ENCODE measurements at regions not wholly inside any gene's neighbourhood (a gene's known extent, or its start where the extent isn't known, plus 50 kb on each side); places are given as distances from the start of the nearest gene placed in this dataset.
"Not testable (repeated sequence)": the region's sequence is repeated elsewhere in the genome, so short reads cannot be mapped to it uniquely, and the experiment has no call there.

DNA sequence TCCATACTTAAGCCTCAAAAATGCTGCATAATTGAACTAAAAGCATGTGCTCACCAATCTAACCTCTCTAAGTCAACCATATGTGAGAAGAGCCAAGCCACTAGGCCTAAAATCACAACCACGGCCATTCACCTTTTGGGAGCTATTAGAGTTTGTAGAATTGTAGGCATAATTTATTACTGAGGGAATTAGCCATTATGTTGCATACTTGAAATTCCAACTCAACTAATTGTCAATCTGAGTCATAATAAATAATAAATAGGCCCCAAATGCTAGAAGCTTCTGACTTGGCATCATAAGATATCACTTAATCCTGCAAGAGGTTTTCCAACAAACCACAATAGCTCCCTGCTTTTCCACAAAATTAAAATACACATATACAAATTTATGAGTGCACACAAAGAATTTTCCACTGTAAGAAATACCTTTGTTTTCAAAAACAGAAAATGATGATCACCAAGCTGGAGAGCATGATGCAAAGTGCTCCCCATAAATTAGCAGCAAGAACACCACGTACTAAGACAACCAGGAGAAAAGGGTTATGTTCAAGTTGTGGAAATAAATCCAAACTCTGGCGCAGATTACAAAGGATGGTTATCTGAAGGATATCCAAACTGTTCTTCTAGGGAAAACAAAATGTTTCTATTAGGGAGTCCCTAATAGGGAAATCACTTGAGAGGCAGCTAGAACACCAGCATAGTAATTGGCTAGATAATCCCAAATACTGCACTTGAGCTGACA, 250.0 kb upstream of the SLC30A5 start:
- FAIRE-seq (no peak), DNase-seq (ENCODE audit: low spot score) (no peak)

DNA sequence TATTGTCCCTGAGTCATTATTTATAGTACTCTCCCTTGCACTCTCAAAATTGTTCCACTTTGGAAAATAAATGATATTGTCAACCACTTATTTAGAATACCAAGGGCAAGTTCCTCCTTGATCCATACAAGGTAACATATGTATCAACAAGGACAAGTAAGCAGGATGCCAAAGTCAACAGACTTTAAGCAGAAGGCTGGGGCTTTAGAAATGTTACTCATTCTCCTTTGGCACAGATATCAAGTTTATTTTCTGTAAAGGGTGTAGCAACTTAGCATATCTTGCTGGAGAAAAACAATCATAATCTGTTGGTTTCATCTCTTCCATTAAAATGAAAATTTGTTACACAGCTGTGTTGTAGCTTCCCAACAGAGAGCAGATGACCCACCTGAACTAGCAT, 248.7 kb upstream of the SLC30A5 start:
- FAIRE-seq, result no peak
- DNase-seq (ENCODE audit: low spot score), result no peak

DNA sequence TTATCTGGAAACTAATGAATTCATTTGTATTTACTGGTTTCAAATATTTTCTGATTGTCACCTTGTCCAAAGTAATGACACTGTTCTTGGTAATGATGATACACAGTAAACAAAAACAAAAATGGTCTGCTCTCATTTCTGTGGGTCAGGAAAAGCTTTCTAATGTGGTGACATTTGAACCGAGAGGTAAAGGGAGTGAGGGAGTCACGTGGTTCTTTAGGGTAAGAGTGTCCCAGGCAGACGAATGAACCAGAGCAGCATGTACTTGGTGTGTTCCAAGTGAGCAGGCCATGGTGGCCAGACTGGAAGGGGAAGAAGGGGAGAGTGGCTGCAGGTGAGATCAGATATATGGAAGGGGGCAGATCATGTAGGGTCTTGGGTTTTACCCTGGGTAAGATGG, 247.0 kb upstream of the SLC30A5 start:
- DNase-seq (ENCODE audit: low spot score), result no peak

DNA sequence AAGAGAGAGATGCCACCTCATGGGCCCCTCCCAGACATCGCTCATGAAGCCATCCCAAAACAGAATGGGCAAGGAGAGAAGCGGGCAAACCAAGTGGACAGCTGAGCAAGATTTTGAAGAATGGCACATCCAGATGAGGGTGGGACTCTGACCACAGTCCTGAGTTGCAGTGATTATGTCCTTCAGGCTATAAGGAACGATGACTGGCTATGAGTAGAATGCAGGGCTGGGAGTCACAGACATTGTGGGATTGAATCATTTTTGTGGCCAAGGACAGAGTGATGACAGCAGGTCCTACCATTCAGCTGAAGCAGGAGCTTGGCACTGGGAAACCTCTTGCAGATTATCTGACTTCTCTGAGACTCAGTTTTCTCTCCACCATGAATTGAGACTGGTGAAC, 245.7 kb upstream of the SLC30A5 start:
- no peak for FAIRE-seq
- no peak for DNase-seq (ENCODE audit: low spot score)

More for the DNA sequence above, 247.0 kb upstream of the SLC30A5 start:
- no peak for FAIRE-seq

DNA sequence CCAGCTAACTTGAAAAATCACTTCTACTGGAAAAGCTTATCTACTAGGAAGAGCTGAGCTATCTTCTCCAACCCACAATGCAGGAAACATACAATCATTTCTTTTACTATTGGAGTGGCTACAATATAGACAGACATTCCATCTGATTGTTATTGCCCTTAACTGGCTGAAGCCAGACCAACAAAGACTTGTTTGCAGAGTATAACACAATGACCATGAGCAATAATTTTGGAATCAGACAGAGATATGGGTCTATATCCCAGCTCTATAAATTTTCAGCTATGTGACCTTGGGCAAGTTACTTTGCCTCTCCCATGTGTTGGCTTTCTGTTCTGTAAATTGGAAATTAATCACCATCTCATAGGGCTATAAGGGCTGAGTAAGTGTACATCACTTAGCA, 244.7 kb upstream of the SLC30A5 start:
- FAIRE-seq, result no peak
- DNase-seq (ENCODE audit: low spot score), result no peak

DNA sequence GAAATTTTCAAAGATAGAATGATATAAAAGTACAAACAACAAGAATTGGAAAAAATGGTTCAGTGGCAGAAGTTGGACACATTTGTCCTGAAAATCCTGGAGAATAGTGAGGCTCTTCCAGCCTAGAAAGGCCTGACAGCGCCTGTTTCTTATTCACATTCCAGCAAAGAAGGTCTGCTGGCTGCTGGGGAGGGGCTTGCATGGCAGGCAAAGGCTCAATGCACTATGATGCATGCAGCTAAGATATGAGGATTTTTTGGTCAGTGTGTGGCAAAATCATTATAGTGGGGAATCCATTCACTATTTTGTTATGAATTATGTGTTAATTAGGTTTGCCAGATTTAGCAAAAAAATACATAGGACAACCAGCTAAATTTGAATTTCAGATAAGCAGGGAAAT, 243.9 kb upstream of the SLC30A5 start:
- FAIRE-seq, result no peak
- no peak for DNase-seq (ENCODE audit: low spot score)

DNA sequence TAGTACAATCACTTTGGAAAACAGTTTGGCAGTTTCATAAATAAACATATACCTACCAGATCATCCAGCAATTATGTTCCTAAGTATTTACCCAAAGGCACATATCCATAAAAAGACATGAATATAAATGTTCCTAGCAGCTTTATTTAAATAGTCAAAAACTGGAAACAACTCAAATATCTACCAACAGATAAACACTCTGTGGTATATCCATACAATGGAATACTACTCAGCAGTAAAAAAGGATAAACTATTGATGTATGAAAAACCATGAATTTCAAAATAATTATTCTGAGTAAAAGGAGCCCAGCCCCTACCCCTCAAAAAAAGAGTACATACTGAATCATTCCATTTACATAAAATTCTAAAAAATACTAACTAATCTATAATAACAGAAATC, 232.7 kb upstream of the SLC30A5 start:
- FAIRE-seq, result no peak
- DNase-seq (ENCODE audit: low spot score), result no peak

DNA sequence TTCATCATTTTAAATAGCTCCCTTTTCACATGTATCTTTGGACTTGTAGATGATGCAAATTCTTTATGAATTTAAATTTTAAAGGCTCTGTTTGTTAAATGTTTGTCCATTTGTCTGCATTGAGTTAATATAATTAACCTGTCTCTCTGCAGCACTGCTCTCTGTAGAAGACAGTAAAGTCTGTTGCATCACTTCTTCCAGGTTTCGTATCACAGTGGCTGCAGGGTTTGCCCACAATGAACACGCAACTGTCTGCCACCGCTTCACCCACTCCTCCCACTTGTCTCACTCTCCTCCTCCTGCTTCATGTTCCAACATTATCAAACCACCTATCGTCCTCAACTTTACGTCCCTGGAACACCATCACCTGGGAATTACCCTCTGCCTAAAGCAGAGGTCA, 231.3 kb upstream of the SLC30A5 start:
- FAIRE-seq (no peak), DNase-seq (ENCODE audit: low spot score) (no peak)

DNA sequence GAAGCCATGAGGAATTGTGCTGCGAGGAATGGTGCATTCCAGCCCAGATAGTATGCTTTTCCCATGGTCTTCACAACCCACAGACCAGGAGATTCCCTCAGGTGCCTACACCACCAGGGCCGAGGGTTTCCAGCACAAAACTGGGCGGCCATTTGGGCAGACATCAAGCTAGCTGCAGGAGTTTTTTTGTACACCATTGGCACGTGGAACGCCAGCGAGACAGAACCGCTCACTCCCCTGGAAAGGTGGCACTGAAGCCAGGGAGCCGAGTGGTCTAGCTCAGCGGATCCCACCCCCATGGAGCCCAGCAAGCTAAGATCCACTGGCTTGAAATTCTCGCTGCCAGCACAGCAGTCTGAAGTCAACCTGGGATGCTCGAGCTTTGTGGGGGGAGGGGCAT, 228.6 kb upstream of the SLC30A5 start:
- FAIRE-seq; DNase-seq (ENCODE audit: low spot score): not testable (repeated sequence)

DNA sequence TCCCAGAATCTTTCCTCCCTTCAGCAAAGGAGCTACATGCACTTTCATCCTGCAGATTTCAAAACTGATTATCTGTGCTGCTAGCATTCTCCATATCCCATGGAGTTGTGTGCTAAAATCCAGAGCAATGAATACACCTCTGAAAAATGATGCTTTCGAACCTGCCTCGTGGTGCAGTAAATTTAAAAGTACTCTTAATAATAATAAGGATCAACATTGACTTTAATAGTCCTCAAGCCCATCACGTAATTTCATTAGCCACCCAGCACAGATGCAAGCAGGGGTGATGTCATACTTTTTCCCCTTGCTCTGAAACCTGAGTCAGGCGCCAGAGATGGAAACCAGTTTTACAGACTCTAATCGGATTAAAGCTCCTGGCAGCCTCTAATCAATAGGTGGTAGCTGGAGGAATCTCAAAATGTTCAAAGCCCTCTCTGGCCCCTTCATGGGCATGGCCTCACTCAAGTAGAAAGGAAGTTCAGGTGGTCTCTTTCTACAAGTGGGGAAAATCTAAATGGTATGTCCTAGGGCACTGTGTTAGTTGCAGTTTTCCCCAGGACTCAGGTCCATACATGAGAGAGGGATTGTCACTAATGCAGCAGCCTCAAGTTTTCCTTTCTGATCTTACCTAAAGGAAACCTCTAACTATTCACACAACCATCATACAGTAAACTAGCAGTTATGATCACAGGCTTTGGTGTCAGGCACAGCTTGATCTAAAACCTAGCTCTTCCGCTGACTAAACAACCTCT, 221.6 kb upstream of the SLC30A5 start:
- DNase-seq (ENCODE audit: low spot score) (no peak), FAIRE-seq (no peak)

DNA sequence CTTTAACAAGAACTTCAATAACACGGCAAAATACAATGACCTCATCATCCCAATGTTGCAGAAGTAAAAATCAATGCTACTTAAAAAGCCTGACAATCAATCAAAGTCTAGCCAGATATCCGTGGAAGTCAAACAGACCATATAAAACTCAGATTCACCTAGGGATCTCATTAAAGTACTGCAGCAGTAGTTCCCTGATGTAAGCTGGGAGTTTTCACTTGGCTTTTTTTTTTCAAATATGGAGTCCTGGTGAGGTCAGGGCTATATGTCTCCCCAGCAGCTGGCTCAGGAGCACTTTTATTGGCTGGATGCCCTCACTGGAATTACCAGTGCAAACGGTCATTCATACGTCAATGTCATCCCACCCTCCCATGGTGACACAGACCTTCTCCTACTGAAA, 220.6 kb upstream of the SLC30A5 start:
- DNase-seq (ENCODE audit: low spot score) (no peak), FAIRE-seq (no peak)

DNA sequence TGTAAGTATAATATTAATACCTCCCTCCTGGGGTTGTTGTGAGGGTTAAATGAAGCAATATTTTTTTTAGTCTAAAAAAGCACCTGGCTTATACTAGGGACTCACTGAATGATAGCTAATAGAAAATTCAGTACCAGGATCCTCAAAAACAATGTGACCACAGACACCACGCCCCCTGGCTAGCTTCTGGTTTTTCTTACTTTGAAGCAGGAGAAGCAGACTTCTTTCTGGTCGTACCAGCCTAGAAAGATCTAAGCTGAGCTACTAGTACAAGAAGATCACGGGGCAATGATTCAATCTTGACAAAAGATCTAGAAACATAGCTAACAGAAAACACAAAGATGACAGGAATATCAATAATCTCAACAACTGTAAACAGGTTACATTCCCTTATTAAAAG, 218.5 kb upstream of the SLC30A5 start:
- FAIRE-seq, result no peak

DNA sequence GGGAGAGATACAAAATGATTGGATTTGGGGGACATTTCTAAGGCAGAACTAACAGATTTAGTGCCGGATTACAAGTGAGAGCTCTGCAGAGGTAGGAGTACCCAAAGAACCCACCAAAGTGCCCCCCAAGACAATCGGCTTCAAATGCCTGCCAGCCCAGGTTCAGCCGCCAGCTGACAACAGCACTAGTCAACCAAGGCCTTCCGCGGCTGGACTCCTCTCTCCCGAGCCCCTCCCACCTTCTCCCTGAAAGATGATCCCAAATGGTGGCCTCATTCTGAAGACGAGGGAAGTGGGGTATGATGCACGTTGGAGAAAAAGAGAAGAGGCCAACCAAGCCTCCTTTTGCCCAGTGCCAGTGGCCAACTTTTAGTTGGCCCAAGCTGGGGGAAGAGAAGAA, 210.4 kb upstream of the SLC30A5 start:
- FAIRE-seq, result no peak
- no peak for DNase-seq (ENCODE audit: low spot score)

More for the DNA sequence above, 218.5 kb upstream of the SLC30A5 start:
- DNase-seq (ENCODE audit: low spot score), result no peak

DNA sequence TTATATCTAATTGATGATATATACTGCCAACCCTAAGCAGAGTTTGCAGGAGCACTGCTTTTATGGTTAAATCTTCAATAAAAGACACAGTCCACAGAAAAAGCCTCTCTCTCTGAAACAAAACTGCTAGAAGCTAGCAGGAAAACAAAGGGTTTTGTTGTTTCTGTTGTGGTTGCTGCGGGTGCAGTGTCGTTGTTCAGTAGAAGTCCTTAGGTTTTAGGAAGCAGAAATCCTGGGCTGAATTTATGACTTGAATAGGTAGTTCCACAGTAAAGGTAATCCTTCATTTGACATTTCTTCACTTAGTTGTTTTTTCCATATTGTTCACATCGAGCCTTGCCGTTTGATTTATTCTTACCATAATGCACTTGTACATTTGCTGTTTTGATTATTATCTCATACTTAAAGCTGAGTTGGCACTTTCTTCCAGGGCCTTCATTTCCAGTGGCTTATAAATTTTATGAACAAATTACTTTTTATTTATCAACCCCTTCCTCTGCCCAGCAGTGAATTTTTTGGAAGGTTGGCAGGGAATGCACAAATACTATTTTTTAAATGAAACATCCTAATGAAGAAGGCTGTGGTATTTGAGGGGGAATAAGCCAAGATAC, 209.6 kb upstream of the SLC30A5 start:
- FAIRE-seq, result no peak
- DNase-seq (ENCODE audit: low spot score), result no peak

DNA sequence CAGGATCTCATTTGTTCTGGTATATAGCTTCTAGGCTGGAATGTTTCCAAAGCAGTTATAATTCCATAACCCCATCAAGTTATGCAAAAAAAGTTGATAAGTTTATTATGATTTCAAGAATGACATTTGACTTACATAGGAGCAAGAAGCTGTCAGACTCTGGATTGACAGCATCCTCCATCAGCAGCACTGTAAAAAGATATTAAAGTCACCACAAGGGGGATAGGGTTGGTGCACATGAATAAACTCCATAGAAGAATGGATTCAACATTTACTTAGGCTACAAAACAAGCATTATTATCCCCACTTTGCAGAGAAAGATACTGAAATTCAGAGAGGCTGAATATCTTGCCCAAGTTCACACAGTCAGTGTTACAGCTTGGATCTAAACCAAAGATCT, 208.9 kb upstream of the SLC30A5 start:
- DNase-seq (ENCODE audit: low spot score) (no peak), FAIRE-seq (no peak)

DNA sequence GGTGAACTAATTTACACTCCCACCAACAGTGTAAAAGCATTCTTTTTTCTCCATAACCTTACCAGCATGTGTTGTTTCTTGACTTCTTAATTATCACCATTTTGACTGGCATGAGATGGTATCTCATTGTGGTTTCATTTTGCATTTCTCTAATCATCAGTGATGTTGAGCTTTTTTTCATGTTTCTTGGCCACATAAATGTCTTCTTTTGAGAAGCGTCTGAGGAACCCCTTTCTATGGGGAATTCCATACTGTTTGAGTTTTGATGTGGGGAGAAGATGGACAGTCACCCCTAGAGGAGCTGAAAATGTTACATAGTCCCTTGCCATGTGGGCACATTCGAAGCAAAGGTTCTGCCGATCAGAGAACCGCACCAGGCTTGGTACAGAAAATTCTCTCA, 207.0 kb upstream of the SLC30A5 start:
- DNase-seq (ENCODE audit: low spot score) (no peak), FAIRE-seq (no peak)

DNA sequence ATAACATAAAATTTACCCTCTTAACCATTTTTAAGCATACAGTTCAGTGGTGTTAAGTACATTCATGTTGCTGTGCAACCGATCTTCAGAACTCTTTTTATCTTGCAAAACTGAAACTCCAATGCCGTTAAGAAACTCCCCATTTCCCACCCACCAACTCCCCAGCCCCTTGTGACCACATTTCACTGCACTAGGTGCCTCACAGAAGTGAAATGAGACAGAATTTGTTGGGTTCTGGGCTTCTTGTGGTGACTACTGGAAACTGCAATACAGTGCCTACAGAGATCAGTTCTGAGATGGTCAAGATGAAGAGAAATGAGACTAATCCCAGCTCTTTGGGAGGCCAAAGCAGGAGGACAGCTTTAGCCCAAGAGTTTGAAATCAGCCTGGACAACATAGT, 202.1 kb upstream of the SLC30A5 start:
- DNase-seq (ENCODE audit: low spot score), result no peak
- no peak for FAIRE-seq

DNA sequence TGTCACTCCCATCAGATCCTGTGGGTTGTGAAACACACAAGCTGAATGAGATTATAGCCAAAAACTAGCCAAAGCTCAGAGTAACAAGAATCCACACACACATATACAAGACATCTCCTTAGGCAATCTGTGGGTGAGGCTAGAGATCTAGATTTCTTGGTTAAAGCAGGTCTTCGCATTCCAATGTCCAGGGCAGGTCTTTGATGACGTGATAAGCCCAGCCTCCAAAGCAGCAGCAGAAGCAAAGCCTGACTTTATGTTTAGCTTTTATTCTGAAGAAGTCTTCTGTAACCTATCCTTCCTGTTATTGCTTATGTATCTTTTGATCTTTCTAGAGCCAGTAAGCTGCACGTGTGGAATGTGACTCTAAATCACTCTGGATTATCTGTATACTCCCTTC, 199.1 kb upstream of the SLC30A5 start:
- no peak for FAIRE-seq

DNA sequence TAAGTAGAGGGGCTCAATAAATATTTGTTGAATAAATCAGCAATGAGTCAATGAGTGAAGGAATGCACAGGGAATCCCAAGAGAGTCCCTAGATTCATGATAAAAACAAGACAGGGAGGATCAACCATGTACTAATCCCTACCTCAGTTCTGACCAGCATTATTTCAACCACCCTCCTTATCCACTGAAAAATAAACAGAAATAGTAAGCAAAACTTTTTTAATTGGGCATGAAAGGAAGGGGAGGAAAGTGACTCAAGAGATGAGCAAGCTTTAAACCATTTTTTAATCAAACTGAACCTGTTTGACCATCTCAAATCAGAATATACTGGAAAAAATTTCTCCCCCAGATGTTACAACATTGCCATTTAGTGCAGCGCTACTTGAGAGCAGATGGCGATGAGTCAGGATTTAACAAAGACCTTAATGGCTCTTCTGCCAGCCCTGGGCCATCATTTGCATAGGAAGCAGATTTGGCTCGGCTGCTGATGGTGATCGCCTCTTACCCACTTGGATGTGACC, 194.8 kb upstream of the SLC30A5 start:
- no peak for FAIRE-seq
- DNase-seq (ENCODE audit: low spot score), result no peak

More for the DNA sequence above, 199.1 kb upstream of the SLC30A5 start:
- no peak for DNase-seq (ENCODE audit: low spot score)

DNA sequence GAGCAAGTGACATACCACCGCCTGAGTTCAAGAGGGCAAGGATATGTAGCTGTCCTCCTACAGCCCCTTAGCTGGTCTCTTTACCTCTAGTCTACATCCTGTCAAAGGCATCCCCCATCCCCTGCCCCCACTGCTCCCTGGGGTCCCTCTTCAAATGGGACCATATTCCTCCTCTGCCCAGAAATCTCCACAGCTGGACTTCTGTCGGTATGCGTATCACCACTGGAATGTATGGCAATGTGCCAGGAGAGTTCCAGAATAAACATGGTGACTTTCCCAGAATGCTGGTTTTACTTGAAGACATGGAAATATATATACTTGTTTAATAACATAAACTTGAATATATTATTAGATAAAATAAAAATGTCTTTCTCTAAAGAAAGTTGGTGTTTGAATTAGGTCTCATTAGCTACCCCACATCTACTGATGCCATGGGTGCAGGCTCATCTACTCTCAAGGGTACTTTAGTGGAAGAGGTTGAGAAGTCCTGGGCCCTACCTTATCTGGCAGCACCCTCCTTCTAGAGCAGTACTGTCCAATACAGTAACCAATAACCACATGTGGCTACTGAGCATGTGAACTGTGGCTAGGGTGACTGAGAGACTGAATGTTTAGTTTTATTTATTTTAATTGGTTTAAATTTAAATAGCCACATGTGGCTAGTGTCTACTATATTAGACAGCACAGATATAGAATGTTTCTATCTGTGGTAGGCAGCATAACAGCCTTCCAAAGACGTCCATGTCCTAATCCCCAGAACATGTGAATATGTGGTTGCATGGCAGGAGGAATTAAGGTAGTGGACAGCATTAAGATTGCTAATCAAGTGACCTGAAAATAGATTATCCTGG, 181.7 kb upstream of the SLC30A5 start:
- FAIRE-seq, result no peak
- no peak for DNase-seq (ENCODE audit: low spot score)

DNA sequence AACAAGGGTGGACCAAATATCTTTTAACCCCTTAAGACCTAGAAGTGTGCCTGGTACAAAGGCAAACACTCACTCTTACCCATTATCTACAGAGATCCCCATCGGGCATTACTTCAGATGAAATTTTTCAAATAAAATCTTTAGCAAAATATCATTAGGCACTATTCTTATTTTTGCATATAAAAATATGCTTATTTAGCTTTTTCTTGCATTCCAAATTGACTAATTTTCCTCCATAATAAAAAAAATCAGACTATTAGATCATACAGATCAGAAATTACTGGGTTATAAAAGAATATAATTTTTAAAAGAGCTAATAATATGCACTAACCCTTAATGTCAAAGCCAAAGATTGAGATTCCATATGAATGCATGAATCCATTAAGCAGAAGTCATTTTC, 178.7 kb upstream of the SLC30A5 start:
- no peak for FAIRE-seq

More for the DNA sequence above, 178.7 kb upstream of the SLC30A5 start:
- no peak for DNase-seq (ENCODE audit: low spot score)

Data from RCC 7860 (cell line).